COLO829 (cell line): ENCODE measurements at regions not wholly inside any gene's neighbourhood (a gene's known extent, or its start where the extent isn't known, plus 50 kb on each side); places are given as distances from the start of the nearest gene placed in this dataset.
"Not testable (repeated sequence)": the region's sequence is repeated elsewhere in the genome, so short reads cannot be mapped to it uniquely, and the experiment has no call there.

ENCODE experiments used
- DNase-seq: peaks from one replicate; pipeline ENCODE4 v3.0.0; 2012; ENCODE audit warnings: low spot score

- DNase-seq = peak; percentile 8
Measured at GRCh38 chr9:30329431-30329830, 2055.0 kb upstream of the ACO1 start.

DNA sequence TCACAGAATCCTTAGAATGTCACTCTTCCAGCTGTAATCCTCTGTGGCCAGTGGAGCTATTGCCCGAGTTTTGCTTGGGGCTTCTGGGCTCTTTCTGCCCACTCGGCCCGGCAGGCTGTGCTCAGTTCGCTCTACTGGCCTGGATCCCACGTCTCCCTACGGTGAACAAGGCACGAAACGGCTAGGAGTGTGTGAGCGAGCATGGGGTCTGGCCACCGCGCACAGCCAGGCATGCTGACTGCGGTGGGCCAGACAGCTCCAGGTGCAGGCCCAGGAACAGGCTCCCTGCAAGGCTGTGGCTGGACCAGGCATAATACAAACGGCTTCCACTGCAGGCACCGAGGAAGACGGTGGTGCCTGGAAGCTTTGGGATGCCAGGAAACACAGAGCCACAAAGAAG is 2035.5 kb upstream of the ACO1 start:
- no peak for DNase-seq

GRCh38 chr9:30349526-30350513 is 2034.6 kb upstream of the ACO1 start:
- no peak for DNase-seq

DNA sequence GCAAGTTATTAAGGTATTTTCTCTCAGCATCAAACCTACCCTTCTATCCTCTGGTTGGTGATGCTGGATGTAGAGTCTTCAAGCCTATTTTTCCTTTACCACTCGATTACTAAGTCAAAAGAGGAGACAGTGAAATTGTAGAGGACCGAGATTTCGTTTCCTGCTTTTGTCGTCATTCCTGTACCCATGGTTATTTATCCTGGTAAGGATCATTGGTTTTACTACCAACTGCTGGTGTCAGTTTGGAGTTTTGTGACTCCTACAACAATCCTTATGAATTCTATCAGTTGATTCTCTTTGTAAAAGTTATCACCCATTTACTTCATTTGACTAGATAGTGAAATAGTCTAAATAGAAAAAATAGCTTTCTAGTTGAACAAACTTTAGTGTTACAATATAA is 2028.2 kb upstream of the ACO1 start:
- no peak for DNase-seq

DNA sequence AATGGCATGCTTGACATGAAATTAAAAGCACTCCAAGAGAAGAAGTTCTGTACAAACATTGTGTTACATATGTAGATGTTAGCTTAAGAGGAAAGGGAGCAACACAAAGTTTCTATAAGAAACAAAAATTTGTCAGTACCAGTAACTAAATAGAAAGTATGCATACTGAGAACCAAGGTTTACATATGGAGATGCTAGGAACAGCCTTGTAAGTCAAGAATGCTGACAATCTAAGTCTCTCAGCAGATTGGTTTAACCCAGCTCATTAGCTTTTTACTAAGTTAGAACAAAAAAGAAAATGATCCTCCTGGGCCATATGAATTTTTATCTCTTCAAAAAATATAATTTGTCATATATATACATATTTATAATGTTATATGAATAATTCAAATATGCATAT is 2022.1 kb upstream of the ACO1 start:
- no peak for DNase-seq

DNA sequence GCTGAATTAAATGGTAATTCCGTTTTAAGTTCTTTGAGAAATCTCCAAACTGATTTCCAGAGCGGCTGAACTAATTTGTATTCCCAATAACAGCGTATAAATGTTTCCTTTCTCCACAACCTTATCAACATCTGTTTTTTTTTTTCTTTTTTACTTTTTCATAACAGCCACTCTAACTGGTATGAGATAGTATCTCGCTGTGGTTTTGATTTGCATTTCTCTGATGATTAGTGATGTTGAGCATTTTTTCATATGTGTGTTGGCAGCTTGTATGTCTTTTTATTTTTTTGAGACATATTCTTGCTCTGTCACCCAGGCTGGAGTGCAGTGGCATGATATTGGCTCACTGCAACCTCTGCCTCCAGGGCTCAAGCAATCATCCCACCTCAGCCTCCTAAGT is 2018.3 kb upstream of the ACO1 start:
- DNase-seq = not testable (repeated sequence)

GRCh38 chr9:30382271-30382670 is 2002.2 kb upstream of the ACO1 start:
- no peak for DNase-seq

GRCh38 chr9:30410273-30410672 is 1974.2 kb upstream of the ACO1 start:
- DNase-seq = no peak

DNA sequence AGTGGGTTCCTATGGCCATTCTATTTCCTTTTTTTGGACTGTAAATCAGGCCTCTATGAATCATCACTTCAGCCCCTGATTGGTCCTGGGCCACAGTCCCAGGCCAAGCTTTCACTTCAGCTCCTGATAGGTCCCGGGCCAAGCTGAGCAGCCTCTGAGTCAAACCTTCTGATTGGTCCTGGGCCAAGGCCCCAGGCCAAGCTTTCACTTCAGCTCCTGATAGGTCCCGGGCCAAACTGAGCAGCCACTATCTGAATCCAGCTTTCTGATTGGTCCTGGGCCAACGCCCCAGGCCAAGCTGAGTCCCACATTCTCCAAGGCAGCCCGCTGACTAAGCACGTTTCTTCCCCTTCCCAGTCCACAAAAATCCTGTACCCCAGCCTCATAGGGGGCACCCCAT is 1972.9 kb upstream of the ACO1 start:
- no peak for DNase-seq

GRCh38 chr9:30459156-30459555 is 1925.3 kb upstream of the ACO1 start:
- no peak for DNase-seq

GRCh38 chr9:30476826-30477225 is 1907.6 kb upstream of the ACO1 start:
- no peak for DNase-seq

DNA sequence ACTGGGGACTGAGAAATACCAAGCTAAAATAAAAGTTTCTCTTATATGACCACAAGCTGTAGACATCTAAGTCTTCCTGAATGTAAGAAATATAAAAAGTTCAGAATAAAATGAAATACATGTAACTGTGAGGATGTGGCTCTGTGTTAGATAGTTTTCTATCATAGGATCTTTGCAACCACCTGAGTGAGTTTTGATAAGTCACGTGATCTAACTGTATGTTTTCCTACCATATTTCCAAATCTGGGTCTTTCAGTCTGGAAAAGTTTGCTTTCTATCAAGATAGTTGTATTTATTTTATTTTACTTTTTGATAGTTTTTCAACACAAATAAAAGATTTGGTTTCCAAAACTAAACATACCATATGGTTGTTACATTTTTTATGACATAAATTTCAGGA is 1905.8 kb upstream of the ACO1 start:
- DNase-seq = no peak

- no peak for DNase-seq
Measured at GRCh38 chr9:30482499-30482898, 1901.9 kb upstream of the ACO1 start.

DNA sequence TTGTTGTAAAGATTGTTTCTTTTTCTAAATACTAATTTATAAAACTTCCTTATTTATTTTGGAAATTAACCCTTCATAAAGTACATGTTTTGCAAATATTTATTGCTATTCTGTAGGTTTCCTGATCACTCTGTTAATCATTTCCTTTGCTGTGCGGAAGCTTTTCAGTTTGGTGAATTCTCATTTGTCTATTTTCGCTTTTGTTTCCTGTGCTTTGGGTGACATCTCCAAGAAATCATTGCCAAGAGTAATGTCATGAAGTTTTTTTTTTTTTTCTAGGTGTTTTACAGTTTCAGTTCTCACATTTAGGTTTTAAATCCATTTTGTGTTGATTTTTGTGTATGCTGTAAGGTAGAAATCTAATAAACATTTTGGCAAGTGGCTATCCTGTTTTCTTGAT is 1899.8 kb upstream of the ACO1 start:
- no peak for DNase-seq

- no peak for DNase-seq
Measured at GRCh38 chr9:30504502-30504905, 1879.9 kb upstream of the ACO1 start.

GRCh38 chr9:30505311-30505710 is 1879.1 kb upstream of the ACO1 start:
- no peak for DNase-seq

DNA sequence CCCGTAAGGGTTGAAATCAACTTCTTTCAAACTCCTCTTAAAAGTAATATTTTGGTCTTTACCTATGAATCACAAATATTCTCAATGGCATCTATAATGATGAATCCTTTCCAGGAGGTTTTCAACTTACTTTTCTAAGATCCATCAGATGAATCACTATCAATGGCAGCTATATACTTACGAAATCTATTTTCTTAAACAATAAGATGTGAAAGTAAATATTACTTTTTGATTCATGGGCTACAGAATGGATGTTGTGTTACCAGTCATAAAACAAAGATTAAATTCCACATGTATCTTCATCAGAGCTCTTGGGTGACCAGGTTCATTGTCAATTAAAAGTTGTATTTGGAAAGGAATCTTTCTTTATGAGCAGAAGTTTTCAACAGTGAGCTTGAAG is 1877.7 kb upstream of the ACO1 start:
- no peak for DNase-seq

DNA sequence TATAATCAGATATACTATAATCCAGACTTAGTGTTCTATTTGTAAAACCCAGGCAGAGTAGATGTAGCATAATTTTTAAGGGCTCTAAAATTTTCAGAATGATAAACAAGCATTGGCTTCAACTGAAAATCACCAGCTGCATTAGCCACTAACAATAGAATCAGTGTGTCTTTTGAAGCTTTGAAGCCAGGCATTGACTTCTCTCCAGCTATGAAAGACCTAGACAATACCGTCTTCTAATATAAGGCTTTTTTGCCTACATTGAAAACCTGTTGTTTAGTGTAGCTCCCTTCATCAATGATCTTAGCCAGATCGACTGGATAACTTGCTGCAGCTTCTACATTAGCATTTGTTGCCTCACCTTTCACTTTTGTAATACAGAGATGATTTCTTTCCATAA is 1877.3 kb upstream of the ACO1 start:
- no peak for DNase-seq

GRCh38 chr9:30511666-30512065 is 1872.8 kb upstream of the ACO1 start:
- no peak for DNase-seq

DNA sequence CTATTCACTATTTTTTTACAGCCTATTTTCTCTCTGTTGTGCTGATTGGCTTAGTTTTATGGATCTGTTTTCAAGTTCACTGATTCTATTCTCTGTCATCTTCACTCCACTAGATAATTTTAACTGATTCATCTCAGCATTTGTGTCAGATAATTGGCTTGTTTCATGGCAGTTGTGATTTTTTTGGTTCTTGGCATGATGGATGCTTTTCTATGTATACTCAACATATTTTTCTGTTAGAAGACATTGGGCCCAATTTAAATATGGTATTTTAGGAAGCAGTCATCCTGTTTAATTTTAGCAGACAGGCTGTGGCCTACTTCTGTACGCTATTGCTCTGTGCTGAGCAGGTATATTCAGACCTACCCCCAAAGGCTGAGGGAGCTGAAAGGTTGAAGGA is 1865.3 kb upstream of the ACO1 start:
- no peak for DNase-seq

GRCh38 chr9:30519756-30520155 is 1864.7 kb upstream of the ACO1 start:
- peak; percentile 12 for DNase-seq

- no peak for DNase-seq
Measured at GRCh38 chr9:30522061-30522460, 1862.4 kb upstream of the ACO1 start.

DNA sequence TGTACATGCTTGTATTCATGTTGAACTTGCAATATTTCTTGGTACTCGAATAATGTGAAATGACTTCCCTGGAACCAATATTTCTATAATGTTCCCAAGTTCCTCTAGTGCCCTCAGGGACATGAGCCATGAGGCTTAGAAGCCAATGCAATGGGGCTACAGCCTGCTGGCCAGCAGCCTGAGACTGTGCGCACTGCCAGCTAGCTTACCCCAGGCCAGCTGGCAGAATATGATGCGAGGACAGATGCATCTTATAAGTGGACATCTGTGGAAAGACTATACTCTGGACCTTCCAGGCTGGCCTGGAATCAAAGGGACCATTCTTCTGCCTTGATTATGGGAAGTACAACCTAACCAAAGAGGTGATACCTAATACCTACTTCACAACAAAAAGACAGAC is 1862.0 kb upstream of the ACO1 start:
- DNase-seq = no peak

DNA sequence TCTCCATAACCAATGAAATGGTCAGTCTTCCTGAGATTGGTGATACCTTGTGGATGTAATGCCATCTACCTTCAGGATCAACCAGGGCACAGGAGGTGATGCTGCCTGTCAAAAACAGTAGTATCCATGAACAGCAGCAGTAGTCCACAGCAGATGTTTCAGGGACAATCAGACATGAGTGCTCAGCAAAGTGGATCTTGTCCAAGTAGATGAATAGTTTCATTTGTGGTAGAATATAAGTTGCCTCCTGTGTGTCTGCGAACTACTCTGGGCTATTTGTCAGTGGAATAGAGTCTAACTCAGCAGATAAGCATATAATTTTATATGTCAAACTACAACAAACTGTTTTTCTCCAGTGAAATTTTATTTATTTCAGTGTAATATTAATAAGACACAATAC is 1860.1 kb upstream of the ACO1 start:
- DNase-seq = no peak
